ENCODE measurements at regions not wholly inside any gene's neighbourhood (a gene's known extent, or its start where the extent isn't known, plus 50 kb on each side); places are given as distances from the start of the nearest gene placed in this dataset.

- no peak for TF ChIP-seq CTCF (IDR thresholded peaks at IDR 0.05)
- no peak for TF ChIP-seq POLR2A (IDR thresholded peaks at IDR 0.05)
Observed at GRCh38 chr11:93967258-93967657, 53.9 kb upstream of the HEPHL1 start.

Data from Peyer's patch (tissue), 4 donors.